A172 (cell line): ENCODE measurements at regions not wholly inside any gene's neighbourhood (a gene's known extent, or its start where the extent isn't known, plus 50 kb on each side); places are given as distances from the start of the nearest gene placed in this dataset.

Experiments used
- DNase-seq: peaks from one replicate; pipeline ENCODE4 v3.0.0-alpha.2; 2015; ENCODE audit warnings: low spot score

DNA sequence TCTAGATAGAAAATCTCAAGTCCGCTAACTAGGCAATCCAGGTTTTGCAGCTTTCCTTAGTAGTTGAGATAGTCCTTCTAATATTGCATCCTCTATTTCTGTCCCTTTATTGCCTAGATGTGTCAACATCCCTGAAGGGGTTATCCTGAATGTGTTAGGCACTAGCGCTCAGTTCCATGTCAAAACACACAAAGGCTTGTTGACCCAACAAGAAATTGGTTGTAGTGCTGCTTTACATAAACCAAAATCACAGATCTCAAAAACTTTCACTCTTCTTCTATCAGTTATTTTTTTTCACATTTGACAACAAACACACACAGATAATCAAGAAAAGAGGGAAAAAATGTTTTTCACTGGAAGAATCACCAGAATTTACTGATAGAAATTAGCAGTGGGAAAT lies 51.4 kb upstream of the SOX2 start:
- no peak for DNase-seq

DNA sequence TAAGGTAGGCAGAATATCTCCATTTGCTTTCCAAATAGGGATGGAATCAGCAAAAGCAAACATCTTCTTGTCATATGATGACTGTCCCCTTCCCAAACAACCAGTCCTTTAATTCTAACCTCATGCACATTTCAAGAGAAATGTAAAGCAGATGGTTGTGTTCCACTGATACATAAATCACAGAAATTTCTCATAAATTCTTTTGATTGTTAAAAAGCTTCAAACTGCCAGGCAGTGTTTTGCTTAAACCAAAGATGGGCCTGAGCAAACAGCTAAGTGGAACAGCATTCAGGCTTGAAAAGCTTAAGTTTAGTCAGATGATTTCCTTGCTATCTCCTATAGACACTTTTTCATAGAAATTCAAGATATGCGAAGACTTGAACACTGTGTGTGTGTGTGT lies 74.3 kb upstream of the SOX2 start:
- DNase-seq: no peak

DNA sequence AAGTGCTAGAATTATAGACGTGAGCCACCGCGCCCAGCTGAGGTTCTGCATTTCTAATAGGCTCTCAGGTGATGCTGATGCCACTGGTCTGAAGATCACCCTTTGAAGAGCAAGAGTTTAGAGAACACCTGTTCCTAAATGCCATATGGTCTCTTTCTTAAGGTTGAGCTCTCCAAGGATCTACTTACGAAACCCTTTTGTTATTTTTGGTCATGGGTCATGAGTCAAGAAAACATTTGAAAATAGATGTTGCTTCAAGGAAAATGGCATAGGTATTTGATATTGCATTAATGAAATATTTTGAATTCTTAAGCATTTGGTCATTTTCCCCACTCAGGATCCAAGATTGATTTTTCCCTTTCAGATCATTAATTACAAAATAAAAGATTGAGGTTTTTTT lies 74.7 kb upstream of the SOX2 start:
- DNase-seq: peak; percentile 22

DNA sequence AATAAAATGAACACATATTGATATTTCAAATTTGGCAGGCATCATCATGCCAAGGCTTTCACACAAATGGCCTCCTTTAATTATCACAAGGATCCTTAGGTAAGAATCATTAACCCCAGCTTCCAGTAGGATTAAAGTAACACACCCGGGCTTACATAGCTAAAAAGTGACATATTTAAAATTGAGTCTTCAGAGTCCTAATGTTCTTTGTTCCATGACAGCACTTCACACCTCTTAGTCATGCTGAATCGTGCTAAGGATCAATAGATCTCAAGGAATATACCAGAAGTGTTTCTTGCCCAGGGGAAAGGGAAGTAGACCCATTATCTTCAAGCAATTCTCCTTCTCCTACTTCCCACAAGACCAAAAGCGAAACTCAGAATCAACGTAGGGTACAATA lies 76.6 kb upstream of the SOX2 start:
- DNase-seq: no peak

DNA sequence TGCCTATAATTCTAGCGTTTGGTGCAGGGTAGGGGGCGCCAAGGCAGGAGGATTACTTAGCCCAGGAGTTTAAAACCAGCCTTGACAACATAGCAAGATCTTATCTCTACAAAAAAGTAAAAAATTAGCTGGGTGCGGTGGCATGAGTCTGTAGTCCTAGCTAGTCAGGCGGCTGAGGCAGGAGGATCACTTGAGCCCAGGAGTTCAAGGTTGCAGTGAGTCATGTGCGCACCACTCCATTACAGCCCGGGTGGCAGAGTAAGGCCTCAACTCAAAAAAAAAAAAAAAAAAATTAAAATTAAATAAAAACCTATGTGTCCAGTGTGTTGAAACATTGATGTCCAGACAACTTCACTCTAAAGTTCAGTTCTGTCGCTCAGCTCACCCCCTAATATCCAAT lies 78.2 kb upstream of the SOX2 start:
- no peak for DNase-seq

DNA sequence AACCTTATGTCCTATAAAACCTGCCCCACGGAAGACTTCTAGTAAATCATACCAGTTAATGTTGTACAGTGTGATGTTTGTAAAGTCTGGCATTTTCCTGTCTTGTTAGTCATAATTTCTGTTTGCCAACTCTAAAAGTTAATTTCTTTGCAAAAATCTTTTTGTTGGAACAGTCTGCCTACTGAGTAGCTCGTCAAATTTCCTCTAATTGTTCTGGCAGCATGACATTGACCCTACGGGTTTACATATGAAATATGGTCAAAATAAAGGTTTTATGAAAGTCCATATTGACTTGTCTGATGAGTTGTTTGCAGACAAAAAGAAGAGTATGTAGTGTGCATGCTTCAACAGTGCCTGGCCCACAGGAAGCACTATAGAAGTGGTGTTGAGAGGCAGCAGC lies 79.8 kb upstream of the SOX2 start:
- no peak for DNase-seq

- DNase-seq: no peak
Measured at GRCh38 chr3:181630853-181631252, 80.9 kb upstream of the SOX2 start.

DNA sequence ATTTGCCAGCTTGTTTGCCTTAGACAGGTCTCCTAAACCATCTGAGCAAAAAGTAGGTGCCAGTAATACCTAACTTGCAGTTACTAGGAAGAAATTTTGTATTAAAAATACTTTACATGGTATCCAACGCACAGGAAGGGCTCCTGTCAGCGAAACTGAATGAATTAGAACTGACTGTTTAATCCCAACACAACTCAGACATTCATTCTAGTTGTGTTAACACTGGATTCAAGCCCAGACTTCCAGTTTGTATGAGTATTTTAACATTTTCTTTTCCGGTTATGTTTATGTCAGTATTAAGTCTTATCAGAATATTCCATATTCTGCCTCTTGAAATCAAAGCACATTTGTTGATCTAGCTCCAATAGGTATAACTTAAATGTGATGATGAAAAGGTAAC lies 82.0 kb upstream of the SOX2 start:
- DNase-seq: no peak

- peak; percentile 56 for DNase-seq
Measured at GRCh38 chr3:181629029-181629428, 82.7 kb upstream of the SOX2 start.

- no peak for DNase-seq
Measured at GRCh38 chr3:181628384-181628783, 83.3 kb upstream of the SOX2 start.

DNA sequence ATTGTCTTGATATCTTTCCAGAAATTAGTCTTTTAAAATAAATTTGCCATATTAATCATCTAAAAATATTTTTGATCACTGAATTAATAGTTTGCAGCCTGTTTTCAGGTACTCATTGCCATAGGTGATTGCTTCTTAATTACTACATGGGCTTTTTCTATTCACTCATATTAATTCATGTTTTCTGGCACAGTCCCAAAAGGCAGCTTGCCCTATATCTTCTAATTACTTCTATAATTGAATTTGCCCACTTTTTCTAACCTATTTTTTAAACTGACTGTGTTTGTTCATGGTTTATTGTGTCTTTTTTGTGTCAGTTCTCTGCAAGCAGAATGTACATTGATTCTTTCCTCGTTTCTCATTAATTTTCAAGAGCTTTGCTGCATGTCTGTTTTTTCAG lies 85.7 kb upstream of the SOX2 start:
- DNase-seq: no peak

DNA sequence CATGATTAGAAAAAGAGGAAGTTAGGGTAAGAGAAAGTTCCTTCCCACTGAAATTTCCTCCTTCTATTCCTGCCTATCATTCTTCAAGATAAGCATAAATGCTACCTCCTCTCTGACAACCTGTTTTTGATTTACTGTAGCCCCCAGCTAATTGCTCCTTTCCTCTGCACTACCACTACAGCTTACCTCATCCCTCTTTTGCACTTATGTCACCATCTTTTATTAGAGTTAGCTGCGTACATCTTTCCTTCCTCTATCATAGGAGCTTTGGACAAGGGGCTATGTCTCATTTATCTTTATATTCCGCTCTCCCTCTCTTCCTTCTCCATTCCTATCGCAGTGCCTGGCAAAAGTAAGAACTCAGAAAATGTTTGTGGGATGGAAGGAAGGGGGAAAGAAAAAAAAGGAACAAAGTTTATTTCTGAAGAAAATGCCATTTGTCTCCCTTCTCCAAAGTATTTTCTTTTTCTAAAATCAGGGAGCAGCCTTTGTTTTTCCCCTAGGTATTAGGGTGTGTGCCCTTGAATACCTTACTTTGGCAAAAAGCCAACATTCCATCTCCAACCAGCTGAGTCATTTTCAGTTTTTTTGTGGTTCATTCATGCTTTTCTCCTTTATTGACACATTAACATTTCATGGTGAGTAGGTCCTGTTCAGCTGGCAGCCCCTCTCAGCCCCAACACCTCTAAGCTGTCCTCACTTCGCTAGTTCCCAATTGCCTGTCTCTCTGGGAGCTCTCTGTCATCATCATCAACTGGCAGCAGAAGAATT lies 87.6 kb upstream of the SOX2 start:
- peak; percentile 62 for DNase-seq

DNA sequence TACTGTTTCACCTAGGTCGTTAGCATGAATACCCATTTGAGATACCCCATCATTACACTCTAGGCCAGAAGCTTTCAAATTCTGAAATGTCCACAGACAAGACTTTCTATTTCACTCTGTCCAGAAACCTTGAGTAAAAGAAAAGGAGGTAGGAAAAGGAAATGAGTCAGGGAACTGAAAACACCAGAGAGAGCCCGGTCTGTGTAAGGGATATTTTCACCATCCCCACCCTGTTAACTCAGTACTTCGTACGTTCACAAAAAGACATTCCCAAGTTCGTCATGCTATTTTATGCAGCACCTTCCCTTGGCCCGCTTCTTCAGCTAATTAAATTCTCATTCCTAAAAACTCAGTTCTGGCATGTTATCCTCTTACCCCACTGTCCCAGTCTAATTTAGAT lies 89.4 kb upstream of the SOX2 start:
- DNase-seq: peak; percentile 61

DNA sequence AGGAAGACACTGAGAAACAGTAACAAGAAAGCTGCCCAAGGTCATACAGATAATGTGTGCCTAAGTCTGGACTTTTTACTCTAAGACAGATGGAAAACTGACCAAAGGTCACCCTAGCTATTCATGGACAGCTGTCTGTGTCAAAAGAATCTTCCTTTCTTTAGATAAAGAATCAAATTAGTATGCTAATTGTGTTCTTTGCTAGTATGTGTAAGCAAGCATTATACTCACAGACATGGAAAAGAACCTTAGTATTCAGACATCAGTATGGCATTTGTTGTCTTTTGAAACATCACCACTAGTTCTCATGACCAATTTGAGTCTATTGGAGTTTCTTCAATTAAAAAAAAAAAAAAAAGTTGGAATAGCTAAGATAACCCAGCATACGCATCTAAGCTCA lies 91.8 kb upstream of the SOX2 start:
- no peak for DNase-seq

DNA sequence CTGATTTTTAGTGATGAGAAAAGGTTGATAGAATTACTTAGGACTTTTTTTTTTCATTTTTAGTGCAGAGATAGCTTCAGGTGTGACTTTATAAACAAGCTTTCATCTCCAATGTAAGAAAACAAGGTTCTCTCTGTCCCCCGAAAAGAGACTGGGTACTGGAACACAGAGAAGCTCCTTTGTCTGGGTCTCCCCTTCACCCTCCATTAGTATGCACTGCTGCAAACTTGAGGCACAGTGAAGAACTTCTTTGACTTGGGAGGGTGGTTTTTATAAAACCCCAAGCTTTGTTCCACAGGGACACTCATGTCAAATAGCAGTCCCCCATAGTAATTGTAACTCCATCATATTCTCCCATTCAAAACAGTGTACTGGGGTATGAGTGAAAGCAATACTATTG lies 93.5 kb upstream of the SOX2 start:
- DNase-seq: no peak

DNA sequence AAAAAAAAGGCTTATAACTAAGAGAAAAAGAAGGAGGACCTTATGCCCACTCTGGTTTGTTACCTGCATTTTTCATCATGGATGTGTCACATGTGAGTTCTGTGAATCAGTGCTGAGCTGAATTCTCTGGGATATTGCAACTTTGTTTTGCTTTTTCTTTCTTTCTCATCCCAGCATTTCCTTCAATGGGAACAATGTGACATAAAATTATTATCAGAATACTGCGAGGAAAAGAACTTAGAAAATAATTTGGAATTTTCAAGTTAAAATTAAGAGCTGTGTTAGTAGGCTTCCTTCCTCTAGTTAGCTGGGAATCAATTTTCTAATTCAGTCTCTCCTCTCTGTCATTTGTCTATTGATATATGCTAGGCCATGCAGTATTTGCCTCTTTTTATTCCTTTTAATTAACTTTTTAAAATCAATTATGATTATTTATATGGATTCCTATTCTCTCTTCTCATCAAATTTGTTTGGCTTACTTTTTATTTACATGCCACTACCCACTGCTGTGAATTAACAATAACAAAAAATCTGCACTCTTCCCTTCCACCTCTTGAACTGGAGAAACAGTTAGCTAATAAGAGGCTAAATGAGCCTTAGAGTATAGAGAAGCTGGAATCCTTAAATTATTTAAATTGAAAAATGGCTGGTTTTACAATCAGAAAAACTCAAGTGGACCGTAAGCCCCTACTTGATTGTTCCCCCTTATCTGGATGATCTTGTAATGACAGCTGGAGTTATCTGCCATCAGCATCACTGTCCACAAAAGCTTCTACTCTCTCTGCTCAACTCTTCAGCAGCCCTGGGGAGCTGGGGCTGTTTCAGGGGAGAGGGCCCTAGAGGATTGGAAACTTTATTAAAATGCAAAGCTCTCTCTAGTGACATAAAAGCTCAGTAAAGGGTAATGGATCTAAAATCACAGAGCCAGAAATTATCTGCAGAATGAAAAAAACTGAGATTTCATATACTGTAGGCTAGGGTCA lies 95.3 kb upstream of the SOX2 start:
- DNase-seq: no peak

- DNase-seq: no peak
Measured at GRCh38 chr3:181615666-181616065, 96.1 kb upstream of the SOX2 start.

GRCh38 chr3:181614878-181615277 lies 96.8 kb upstream of the SOX2 start:
- DNase-seq: no peak

GRCh38 chr3:181613813-181614212 lies 97.9 kb upstream of the SOX2 start:
- no peak for DNase-seq

GRCh38 chr3:181613191-181613590 lies 98.5 kb upstream of the SOX2 start:
- DNase-seq: no peak

- DNase-seq: no peak
Measured at GRCh38 chr3:181610973-181611265, 100.8 kb upstream of the SOX2 start.

- no peak for DNase-seq
Measured at GRCh38 chr3:181610083-181610972, 101.4 kb upstream of the SOX2 start.
